ENCODE measurements at regions not wholly inside any gene's neighbourhood (a gene's known extent, or its start where the extent isn't known, plus 50 kb on each side); places are given as distances from the start of the nearest gene placed in this dataset.
"Not testable (repeated sequence)": the region's sequence is repeated elsewhere in the genome, so short reads cannot be mapped to it uniquely, and the experiment has no call there.

DNA sequence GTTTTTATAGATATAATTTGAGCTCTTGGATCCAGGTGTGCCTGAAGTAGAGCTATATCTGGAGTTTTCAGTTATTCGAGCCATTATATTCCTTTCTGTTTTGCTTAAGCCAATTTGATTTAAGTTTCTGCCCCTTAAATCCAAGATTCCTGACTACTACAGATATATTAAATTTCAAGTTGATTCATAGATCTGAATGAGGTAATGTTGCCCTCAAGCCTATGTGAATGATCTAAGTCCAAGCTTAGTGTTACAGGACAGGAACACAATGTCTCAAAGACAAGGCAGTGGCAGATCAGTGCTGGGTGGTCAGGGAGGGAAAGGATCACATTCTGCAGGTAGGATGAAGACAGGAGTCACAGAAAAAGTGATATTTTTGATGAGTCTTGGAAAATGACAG is 75.7 kb upstream of the CTBP2 start:
- DNase-seq (ENCODE audit: low read depth) = no peak

- DNase-seq (ENCODE audit: low read depth) = no peak
Measured at GRCh38 chr10:125235093-125236069, 75.0 kb upstream of the CTBP2 start.

DNA sequence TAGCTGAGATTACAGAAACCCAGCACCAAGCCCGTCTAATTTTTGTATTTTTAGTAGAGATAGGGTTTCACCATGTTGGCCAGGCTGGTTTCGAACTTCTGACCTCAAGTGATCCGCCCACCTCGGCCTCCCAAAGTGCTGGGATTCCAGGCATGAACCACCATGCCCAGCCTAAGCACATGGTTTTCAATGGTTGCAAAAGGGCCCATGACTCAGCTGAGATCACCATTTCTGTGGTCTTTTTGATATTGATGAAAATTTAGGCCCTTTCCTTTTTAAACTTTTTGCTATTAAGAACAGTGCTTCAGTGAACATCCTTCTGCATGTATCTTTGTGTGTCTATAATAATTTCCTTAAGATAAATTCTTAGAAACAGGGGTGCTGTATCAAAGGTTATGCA is 74.2 kb upstream of the CTBP2 start:
- not testable (repeated sequence) for DNase-seq (ENCODE audit: low read depth)

- no peak for DNase-seq (ENCODE audit: low read depth)
Measured at GRCh38 chr10:125233726-125234125, 73.4 kb upstream of the CTBP2 start.

DNA sequence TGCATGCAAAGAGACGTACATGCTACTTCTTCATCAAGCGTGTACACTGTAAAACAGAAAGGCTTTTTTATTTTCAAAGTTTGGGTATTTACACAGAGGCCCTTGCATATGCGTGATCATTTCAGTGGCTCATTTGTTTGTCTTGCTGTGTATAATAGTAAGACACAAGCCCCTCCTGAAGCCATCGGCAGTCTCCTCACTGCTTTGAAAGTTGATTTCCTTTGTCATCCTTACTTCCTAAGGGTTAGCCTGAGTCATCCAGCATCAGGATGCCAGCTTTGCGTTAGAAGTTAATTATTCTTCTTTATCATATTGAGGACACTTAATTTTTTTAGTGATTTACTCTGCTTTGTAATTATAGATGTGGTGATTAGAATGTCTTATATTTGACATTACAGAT is 72.5 kb upstream of the CTBP2 start:
- no peak for DNase-seq (ENCODE audit: low read depth)

GRCh38 chr10:125231813-125232475 is 71.6 kb upstream of the CTBP2 start:
- DNase-seq (ENCODE audit: low read depth) = no peak

DNA sequence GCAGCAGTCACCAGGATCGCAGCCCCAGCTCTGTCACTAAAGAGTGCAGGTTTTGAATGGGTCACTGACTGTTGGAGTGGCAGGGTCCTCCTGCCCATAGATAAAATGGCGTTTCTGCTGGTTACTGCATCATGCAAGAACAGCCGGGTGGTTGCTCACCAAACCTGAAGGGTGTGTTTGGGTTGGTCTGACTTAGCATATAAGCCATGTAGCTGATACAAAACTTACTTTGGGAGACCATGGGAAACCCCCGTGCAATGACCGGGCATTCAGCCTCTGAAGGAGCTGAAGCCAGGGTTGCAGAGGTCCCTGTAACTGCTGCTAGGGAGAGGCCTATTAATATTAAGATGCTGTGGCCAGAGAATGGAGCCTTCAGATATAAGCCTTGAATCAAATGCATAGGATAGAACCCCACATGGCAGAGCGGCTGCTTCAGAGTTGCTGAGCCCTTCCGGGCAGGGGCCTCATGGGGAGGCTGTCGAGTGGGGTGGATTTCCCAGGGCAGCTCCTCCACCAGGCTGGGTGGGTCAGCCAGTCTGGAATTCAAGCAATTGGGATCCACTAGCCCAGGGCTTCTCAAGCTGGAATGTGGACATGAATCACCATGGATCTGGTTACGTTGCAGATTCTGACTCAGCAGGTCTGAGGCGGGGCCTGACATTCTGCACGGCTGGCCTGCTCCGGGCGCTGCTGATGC is 70.9 kb upstream of the CTBP2 start:
- DNase-seq (ENCODE audit: low read depth) = peak; percentile 79

DNA sequence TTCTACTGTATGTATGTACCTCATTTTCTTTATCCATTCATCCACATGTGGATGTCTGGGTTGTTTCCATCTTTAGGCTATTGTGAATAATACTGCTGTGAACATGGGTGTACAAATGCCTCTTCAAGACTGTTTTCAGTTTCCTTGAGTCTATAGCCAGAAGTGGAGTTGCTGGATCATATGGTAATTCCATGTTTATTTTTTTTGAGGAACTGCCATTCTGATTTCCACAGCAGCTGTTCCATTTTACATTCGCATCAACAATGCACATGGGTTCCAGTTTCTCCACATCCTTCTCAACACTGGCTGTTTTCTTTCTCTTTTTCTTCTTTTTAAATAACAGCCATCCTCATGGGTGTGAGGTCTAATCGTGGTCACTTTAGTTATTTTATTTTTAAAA is 69.9 kb upstream of the CTBP2 start:
- no peak for DNase-seq (ENCODE audit: low read depth)

GRCh38 chr10:125228245-125228940 is 68.0 kb upstream of the CTBP2 start:
- DNase-seq (ENCODE audit: low read depth) = not testable (repeated sequence)

DNA sequence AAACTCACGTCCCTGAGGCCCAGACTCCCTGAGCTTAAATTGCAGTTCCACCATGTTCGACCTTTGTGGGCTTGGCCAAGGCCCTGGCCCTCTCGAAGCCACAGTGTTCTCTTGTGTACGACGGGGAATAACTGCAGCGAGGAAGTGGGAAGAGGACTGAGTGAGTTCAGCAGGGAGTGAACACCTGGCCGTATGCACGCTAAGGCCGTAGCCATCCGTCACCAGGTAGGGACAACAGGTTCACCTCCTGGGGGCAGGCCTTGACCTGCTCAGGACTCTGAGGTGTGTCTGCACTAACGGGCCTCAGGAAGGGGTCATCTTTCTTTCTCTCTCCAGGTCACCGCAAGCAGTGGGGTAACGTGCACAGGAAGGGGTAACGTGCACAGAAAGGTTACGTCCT is 67.2 kb upstream of the CTBP2 start:
- DNase-seq (ENCODE audit: low read depth) = no peak

DNA sequence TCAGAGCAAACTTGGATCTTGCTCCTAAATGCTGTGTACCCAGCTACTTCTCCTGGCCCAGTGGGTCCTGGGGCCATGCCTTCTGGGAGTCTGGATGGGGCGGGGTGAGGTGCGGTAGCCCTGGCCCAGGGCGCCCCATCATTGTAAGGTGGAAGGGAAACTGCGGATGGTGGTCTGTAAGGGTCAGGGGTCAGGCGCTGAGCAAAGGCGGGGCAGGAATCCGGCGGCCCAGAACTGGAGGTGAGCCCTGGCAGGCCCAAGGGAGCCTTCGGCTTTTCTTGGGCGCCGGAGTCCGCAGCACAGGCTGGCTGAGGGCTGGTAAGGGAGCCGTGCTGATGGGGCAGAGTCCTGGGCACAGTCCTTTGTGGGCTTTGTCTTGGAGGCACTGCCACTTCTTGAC is 66.5 kb upstream of the CTBP2 start:
- no peak for DNase-seq (ENCODE audit: low read depth)

GRCh38 chr10:125226005-125226404 is 65.6 kb upstream of the CTBP2 start:
- DNase-seq (ENCODE audit: low read depth) = no peak

GRCh38 chr10:125225051-125225450 is 64.7 kb upstream of the CTBP2 start:
- DNase-seq (ENCODE audit: low read depth) = no peak

DNA sequence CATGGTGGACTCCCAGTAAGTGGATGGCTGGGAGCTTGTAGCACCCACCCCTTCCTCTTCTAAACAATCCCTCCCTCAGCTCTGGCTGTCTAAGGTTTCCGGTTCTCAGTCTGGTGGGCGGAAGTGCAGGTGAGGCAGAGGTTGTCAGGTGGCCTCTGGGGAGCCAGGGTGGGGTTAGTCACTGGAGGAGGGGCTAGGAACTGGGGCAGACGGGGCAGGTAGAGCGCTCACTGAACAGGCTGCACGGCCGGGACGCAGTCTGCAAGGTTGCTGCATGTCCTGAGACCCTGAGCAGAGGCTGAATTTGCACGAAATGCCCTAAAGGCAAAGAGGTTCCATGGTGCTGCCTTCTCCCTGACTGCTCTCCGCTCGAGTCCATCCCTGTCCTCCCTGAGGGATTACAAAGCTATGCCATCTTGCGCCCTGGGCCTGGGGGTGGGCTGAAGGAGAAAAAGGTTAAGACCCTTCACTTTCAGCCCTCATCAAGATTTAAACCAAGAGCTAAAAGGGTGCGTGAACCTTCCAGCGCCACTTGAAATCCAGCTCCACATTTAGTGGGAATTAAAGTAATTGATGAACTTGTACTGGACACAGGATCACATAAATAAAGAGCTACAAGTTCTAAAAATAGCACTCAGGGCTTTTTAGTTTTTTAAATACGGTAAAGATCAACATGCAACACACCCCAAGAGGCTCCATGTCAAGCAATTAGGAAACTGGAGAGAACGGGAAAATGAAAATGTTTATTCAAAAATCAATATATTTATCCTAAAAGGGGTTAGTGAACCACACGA is 62.3 kb upstream of the CTBP2 start:
- no peak for DNase-seq (ENCODE audit: low read depth)

GRCh38 chr10:125221716-125222115 is 61.4 kb upstream of the CTBP2 start:
- DNase-seq (ENCODE audit: low read depth) = no peak

DNA sequence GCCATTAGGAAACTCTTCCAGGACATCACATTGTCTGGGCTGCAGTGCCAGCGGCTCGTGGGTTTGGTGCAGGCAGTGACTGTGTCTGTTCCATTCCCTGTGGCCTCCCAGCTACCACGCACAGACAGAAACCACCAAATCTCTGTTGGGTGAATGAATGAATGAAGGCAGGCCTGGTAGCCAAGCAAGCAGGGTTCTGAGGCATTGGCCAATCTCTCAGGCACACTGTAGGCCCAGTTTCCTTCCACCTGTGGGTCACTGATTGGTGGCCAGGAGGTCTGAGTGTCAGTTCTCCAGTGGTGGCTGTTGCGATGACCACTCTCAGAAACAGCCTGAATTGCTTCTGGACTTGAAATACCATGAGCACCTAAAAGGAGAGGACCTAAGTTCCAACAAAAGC is 59.4 kb upstream of the CTBP2 start:
- DNase-seq (ENCODE audit: low read depth) = no peak

DNA sequence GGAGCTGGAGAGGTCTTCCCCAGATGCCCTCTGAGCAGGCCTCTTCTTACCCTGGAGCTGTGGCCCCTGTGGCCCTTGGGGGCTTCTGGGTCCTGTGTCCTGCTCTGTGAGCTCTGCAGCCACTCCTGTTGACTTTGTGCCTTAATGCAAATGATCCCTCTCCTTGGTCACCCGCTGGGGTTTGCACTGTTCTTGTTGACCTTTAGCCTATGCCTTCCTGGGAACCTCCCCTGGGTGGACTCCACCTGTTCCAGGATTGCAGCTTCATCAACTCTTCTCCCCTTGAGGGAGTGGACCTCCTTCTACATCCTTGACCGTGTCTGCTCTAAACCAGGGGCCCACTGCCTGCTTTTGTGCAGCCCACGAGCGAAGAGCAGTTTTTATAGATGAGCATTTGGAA is 58.6 kb upstream of the CTBP2 start:
- no peak for DNase-seq (ENCODE audit: low read depth)

GRCh38 chr10:125217990-125218675 is 57.8 kb upstream of the CTBP2 start:
- DNase-seq (ENCODE audit: low read depth) = no peak

- DNase-seq (ENCODE audit: low read depth) = no peak
Measured at GRCh38 chr10:125216861-125217260, 56.5 kb upstream of the CTBP2 start.

DNA sequence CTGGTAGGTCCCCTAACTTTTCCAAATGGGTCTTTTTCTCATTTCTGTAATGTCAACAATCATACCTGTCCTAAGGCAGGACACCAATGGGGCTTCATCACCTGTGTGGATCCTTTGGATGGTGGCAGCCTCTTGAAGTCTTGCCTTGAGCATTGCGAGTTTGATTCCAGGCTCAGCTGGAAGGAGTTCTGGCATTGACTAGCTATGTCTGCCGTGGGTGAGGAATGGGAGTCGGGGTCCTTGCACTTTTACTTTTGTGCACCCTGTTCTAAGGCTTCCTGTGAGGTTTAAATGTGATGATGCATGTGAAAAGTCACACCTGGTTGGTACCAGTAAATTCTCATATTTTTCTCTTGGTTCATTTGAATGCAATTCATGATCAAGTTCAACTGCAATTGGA is 55.9 kb upstream of the CTBP2 start:
- no peak for DNase-seq (ENCODE audit: low read depth)

DNA sequence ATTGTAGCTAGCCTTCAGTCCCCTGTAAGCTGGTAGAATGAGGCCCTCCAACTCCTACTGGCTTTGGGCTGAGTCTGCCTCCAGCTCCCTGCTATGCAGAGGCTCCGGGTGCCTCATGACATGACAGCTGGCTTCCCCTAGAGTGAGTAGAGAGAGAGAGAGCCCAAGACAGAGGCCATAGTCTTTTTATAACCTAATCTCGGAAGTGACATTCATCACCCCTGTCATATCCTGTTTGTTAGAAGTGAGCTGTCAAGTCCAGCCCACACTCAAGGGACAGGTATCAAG is 53.9 kb upstream of the CTBP2 start:
- DNase-seq (ENCODE audit: low read depth) = no peak
